Mucosa of descending colon (tissue), 3 donors: ENCODE measurements at regions not wholly inside any gene's neighbourhood (a gene's known extent, or its start where the extent isn't known, plus 50 kb on each side); places are given as distances from the start of the nearest gene placed in this dataset.
"Not testable (repeated sequence)": the region's sequence is repeated elsewhere in the genome, so short reads cannot be mapped to it uniquely, and the experiment has no call there.

ENCODE experiments used
- ATAC-seq: fragments of 200-7000 bp; cut with Tn5 transposase; one replicate; pipeline ENCODE4 v1.9.1; 2020; ENCODE audit warnings: mild to moderate bottlenecking, moderate library complexity
- DNase-seq, 3 donors: peaks; one replicate each; pipeline ENCODE4 v3.0.0-alpha.2; 2020
- H3K36me3 ChIP-seq: fragments of 200-600 bp; one replicate; pipeline ENCODE4 v1.8.0; 2021; ENCODE audit warnings: low read depth, mild to moderate bottlenecking
- H3K4me1 ChIP-seq: fragments of 200-600 bp; one replicate; pipeline ENCODE4 v1.8.0; 2021; ENCODE audit warnings: low read depth, mild to moderate bottlenecking
- H3K4me3 ChIP-seq: fragments of 200-600 bp; one replicate; pipeline ENCODE4 v1.8.0; 2021; ENCODE audit warnings: mild to moderate bottlenecking
- H3K9me3 ChIP-seq: fragments of 200-600 bp; one replicate; pipeline ENCODE4 v1.8.0; 2021; ENCODE audit warnings: mild to moderate bottlenecking
- intact Hi-C, 2 donors: fragments of 100-400 bp; cut with DNase I in 1 of 2; cut with micrococcal nuclease in 1 of 2; formaldehyde crosslinking; loops; one replicate each; pipeline versions ENCODE4 v1.11.0 to v1.11.1; 2022; cut with DNase I, micrococcal nuclease
- donor health status: DM: no; HTN: no; CAD: no; lungs with moderate emphysema.
- donor health status: DM: no; HTN: no; CAD: no.
- donor health status: DM: no; HTN: yes; CAD: no.

GRCh38 chr2:87582152-87582551 lies 165.7 kb upstream of the PLGLB2 start:
- ATAC-seq, DNase-seq, H3K4me1 ChIP-seq, intact Hi-C loops, H3K36me3 ChIP-seq, H3K4me3 ChIP-seq, H3K9me3 ChIP-seq: not testable (repeated sequence)

- intact Hi-C loops, ATAC-seq, H3K4me1 ChIP-seq: not testable (repeated sequence)
Observed at GRCh38 chr2:87582579-87582978, 165.3 kb upstream of the PLGLB2 start.

GRCh38 chr2:87583370-87583769 lies 164.5 kb upstream of the PLGLB2 start:
- H3K36me3 ChIP-seq, H3K4me1 ChIP-seq, intact Hi-C loops, H3K9me3 ChIP-seq, DNase-seq, H3K4me3 ChIP-seq: not testable (repeated sequence)
- peak; percentile 51 for ATAC-seq

More at GRCh38 chr2:87582579-87582978, 165.3 kb upstream of the PLGLB2 start:
- DNase-seq, H3K4me3 ChIP-seq, H3K36me3 ChIP-seq, H3K9me3 ChIP-seq: not testable (repeated sequence)

- intact Hi-C loops, ATAC-seq, H3K9me3 ChIP-seq, H3K36me3 ChIP-seq, H3K4me1 ChIP-seq, H3K4me3 ChIP-seq: not testable (repeated sequence)
- peak in 1 of 3 donors; percentile 26 for DNase-seq
Observed at GRCh38 chr2:87583803-87584202, 164.1 kb upstream of the PLGLB2 start.

- intact Hi-C loops, H3K36me3 ChIP-seq, H3K9me3 ChIP-seq, H3K4me1 ChIP-seq, H3K4me3 ChIP-seq: not testable (repeated sequence)
- ATAC-seq = peak; percentile 86
- DNase-seq = peak in 2 of 3 donors; percentile 24 to 51
Observed at GRCh38 chr2:87584268-87584906, 163.5 kb upstream of the PLGLB2 start.

GRCh38 chr2:87587934-87588333 lies 160.0 kb upstream of the PLGLB2 start:
- H3K4me3 ChIP-seq, ATAC-seq, DNase-seq, H3K4me1 ChIP-seq, H3K9me3 ChIP-seq, intact Hi-C loops, H3K36me3 ChIP-seq: not testable (repeated sequence)

GRCh38 chr2:87592974-87593373 lies 154.9 kb upstream of the PLGLB2 start:
- ATAC-seq, H3K4me1 ChIP-seq, H3K9me3 ChIP-seq, DNase-seq, H3K36me3 ChIP-seq, intact Hi-C loops, H3K4me3 ChIP-seq: not testable (repeated sequence)

- H3K9me3 ChIP-seq, H3K36me3 ChIP-seq, H3K4me3 ChIP-seq, H3K4me1 ChIP-seq, intact Hi-C loops: not testable (repeated sequence)
- DNase-seq = peak; percentile 89 to 92 (median 90)
- ATAC-seq = peak; percentile 95
Observed at GRCh38 chr2:87593784-87594610, 153.9 kb upstream of the PLGLB2 start.

GRCh38 chr2:87594611-87594992 lies 153.3 kb upstream of the PLGLB2 start:
- H3K4me3 ChIP-seq, H3K36me3 ChIP-seq, ATAC-seq, DNase-seq, intact Hi-C loops, H3K9me3 ChIP-seq, H3K4me1 ChIP-seq: not testable (repeated sequence)

GRCh38 chr2:87595017-87595416 lies 152.9 kb upstream of the PLGLB2 start:
- H3K36me3 ChIP-seq, H3K9me3 ChIP-seq, H3K4me1 ChIP-seq, DNase-seq, intact Hi-C loops, ATAC-seq, H3K4me3 ChIP-seq: not testable (repeated sequence)

- DNase-seq, H3K4me3 ChIP-seq, H3K36me3 ChIP-seq, ATAC-seq, H3K4me1 ChIP-seq, intact Hi-C loops, H3K9me3 ChIP-seq: not testable (repeated sequence)
Observed at GRCh38 chr2:87600961-87601360, 146.9 kb upstream of the PLGLB2 start.

GRCh38 chr2:87602118-87602517 lies 145.8 kb upstream of the PLGLB2 start:
- H3K4me1 ChIP-seq, DNase-seq, H3K9me3 ChIP-seq, H3K36me3 ChIP-seq, intact Hi-C loops, H3K4me3 ChIP-seq, ATAC-seq: not testable (repeated sequence)

- H3K36me3 ChIP-seq, intact Hi-C loops, H3K4me3 ChIP-seq, DNase-seq, H3K9me3 ChIP-seq, H3K4me1 ChIP-seq: not testable (repeated sequence)
- peak; percentile 65 for ATAC-seq
Observed at GRCh38 chr2:87602728-87603127, 145.2 kb upstream of the PLGLB2 start.

- DNase-seq, intact Hi-C loops: not testable (repeated sequence)
- ATAC-seq = peak; percentile 17
Observed at GRCh38 chr2:87603418-87604278, 144.2 kb upstream of the PLGLB2 start.

More at GRCh38 chr2:87603418-87604278, 144.2 kb upstream of the PLGLB2 start:
- H3K4me1 ChIP-seq, H3K36me3 ChIP-seq, H3K9me3 ChIP-seq, H3K4me3 ChIP-seq: not testable (repeated sequence)
